NCI-H187 treated with DMSO at 0.1 percent for 48 hours (cell line): ENCODE measurements at regions not wholly inside any gene's neighbourhood (a gene's known extent, or its start where the extent isn't known, plus 50 kb on each side); places are given as distances from the start of the nearest gene placed in this dataset.
"Not testable (repeated sequence)": the region's sequence is repeated elsewhere in the genome, so short reads cannot be mapped to it uniquely, and the experiment has no call there.

Source experiments
- DNase-seq: peaks from one replicate; lab custom pipeline; 2025; lab: John Stamatoyannopoulos, UW

- DNase-seq = no peak
Observed at GRCh38 chr20:4468114-4468513, 218.1 kb upstream of the PRNP start.

DNA sequence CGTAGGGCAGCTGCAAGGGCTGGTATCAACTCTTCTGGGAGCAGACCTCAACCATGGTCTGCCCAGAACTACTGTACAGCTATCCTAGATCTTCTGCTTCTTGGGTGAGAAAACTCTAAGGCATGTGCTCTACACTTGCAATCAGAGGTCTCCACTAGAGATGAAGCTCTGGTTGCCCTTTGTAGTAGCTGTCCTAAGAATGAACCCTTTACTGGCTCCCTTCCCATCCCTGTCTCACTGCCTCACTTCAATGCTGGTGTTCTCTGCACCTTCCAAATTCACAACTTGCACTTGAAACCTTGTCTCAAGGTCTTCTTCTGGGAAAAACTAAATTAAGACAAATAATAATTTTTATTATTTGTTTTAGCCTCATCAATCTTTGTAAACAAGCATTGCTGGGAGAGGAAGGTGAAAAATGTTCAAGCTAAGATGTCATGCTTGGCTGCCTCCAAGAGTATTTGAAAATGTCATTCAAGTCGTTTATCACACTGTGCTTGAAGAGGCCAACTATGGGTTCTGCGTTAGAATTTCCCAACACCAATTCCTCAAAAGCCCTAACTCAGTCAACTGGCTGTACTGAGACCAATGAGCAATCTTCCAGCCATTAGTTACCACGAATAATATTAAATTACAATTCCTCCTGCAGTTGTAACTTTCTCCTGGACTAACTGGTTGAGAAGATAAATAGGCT is 216.9 kb upstream of the ADRA1D start:
- peak; percentile 96 for DNase-seq

- DNase-seq = no peak
Observed at GRCh38 chr20:4465212-4465611, 216.1 kb upstream of the ADRA1D start.

GRCh38 chr20:4462801-4463200 is 213.7 kb upstream of the ADRA1D start:
- not testable (repeated sequence) for DNase-seq

DNA sequence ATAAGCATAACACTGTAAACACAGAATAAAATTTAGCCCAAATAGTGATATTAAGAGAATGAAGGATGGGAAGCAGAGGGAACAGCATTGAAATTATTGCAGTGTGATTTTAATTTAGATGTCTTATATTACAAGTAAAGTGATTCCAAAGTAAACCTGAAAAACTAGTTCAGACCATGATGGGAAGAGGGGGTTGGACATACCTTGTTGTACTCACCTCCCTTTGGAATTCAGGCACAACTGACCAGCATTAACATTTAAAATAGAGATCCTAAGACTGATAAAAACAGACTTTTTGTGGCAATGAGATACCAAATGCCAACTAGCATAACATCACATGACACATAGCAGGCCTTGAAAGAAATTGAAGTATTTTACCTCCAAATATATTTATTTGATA is 210.0 kb upstream of the ADRA1D start:
- no peak for DNase-seq

DNA sequence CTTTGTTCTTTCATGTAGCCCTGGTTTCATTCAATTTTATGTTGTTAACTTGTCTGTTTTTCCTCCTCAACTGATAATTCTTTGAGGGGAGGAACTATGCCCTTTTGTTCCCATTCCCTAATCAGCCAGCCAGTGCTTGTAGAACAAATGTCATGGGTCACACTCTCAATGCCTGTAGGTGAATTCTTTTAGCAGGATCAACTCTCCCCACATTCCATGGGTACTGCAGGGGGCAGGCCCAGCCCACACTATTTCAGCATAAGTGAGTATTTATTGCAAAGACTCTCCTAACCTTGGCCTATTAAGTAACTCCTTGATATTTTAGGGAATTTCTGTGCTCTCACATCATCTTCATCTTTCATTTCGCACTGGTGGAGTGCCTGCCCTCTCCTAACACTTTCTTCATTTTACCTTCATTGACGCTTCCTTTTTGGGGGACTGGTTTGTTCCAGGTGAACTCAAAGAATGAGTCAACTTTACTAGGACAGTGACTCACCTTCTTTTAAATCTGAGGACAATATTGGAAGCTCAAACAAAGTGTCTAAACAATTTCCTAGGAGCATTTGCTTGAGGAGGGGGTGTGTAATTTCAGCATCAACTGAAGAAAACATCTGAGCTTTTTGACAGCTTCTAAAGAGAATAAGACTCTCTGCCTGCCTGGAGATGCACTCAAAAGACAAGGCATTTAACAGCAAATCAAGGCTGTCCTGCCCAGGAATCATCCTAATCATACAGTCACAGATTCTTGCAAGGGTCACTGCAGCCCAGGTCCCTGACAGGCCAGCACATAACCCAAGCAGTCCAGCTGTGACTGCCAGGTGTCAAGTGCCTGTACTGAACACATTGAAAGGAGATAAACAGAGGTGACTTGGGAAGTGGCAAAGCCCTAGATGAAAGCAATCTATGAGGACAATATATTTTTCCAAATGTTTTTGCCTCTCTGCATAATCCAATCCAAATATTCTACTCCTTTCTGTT is 208.8 kb upstream of the ADRA1D start:
- no peak for DNase-seq

- no peak for DNase-seq
Observed at GRCh38 chr20:4455996-4456395, 206.9 kb upstream of the ADRA1D start.

DNA sequence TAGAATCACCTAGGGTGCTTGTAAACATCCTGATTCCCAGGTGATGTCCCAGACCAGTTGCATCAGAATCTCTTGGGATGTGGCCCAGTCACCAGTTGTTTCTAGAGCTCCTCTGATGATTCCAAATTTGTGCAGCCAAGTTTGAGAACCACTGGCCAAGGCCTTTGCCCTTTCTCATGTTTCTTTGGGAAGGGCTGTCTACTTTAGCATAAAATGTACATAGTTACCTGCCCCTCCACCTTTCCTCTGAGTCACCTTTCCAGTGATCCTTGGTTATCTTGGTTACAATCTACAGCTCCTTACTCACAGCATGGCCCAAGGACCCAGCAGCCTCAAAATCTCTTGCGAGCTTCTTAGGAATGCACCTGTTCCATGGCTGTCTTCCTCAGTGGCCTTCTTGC is 206.2 kb upstream of the ADRA1D start:
- DNase-seq = no peak

GRCh38 chr20:4454111-4454510 is 205.0 kb upstream of the ADRA1D start:
- no peak for DNase-seq

DNA sequence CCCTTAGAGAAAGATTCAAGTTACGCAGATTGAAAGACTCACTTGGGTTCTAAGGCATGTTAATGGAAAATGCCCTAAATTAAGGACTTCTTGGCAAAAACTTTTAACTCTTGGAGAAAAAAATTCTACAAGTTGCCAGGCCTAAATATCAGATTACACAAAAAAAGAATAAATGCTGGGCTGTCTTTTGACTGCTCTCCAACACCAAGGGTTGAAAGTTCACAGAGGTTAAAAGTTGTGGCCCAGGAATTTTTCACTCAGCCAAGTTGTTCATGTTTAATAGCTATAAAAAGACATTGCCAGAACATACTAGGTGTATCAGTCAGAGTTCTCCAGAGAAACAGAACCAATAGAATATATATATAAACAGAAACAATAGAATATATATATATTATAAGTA is 204.3 kb upstream of the ADRA1D start:
- DNase-seq = no peak

- DNase-seq = no peak
Observed at GRCh38 chr20:4451487-4452081, 202.5 kb upstream of the ADRA1D start.

- DNase-seq = no peak
Observed at GRCh38 chr20:4449957-4450715, 201.0 kb upstream of the ADRA1D start.

DNA sequence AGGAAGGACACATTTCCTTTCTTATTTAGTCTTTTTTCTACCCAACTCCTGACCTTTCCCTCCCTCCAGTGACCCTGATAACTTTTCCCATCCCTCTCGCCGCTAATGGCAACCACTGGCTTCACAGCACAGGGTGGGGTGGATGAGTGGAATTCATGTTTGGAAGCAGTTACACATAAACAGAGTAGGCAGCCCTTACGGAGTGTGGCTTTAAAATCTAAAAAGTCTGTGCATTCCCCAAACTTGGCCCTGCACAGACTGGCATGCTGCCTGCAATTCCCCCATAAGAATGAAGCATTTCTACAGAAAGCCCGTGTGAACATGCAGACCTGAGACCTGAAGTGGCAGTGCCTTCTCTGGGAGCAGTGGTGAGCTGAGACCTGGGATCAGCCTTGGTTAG is 196.7 kb upstream of the ADRA1D start:
- DNase-seq = no peak

DNA sequence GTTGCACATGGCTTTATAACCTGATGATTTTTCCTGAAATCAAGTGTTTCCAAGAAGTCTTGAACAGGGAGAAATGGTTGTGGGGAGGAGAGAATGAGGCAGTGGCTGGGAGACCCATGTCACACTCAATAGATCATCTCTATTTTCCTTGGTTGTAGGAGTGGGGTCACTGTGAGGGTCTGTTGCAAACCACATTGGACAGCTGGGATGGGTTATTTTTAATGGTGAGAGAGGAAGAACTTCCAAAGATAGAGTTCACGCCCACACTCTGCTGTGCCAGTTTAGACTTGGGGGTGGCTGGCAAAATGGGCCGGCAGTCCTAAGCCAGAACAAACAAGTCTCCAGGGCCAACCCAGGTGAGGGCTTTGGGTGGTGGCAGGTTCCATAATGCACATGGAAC is 196.2 kb upstream of the ADRA1D start:
- no peak for DNase-seq

GRCh38 chr20:4444404-4444803 is 195.3 kb upstream of the ADRA1D start:
- DNase-seq = no peak

DNA sequence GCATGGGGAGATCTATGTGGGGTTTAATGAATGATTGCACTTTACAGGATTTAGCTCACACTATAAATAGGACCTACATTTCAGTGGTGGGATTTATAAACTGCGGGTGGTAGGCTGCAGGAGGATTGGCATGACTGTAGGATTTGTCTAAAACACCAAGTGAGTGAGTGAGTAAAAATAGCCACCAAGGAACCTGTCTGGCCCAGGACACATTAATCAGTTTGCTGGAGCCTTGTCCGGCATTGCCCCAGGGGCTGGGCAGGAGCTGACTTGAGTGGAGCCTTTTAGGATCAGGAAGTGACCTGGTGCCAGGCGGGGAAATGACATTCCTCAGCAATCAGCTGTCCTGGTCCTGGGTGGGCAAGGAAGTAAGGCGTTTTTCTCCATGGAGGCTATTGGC is 193.9 kb upstream of the ADRA1D start:
- DNase-seq = no peak

DNA sequence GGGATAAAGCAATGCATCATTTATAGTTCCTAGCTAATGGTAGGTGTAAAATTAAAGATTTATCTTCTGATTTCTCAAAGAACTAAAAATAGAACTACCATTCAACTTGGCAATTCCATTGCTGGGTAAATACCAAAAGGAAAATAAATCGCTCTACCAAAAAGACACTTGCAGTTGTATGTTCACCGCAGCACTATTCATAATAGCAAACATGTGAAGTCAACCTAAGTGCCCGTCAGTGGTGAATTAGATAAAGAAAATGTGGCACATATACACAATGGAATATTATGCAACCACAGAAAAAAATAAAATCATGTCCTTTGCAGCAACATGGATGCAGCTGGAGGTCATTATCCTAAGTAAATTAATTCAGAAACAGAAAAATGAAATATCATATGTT is 192.8 kb upstream of the ADRA1D start:
- no peak for DNase-seq

DNA sequence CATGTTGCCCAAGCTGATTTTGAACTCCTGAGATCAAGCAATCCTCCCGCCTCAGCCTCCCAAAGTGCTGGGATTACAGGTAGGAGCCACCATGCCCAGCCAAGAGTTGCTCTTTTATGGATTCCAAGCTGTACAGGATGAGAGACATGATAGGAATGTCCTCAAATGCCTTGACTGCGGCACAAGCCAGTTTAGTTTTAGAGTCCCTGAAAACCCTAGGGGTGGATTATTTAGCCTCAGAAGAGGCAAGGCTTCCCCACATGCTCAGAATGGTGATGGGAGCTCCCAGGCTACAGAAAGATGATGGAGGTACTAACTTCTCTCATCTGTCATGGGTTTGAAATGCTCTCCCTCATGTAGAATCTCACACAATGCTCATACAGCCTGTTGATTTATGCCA is 192.1 kb upstream of the ADRA1D start:
- DNase-seq = no peak

DNA sequence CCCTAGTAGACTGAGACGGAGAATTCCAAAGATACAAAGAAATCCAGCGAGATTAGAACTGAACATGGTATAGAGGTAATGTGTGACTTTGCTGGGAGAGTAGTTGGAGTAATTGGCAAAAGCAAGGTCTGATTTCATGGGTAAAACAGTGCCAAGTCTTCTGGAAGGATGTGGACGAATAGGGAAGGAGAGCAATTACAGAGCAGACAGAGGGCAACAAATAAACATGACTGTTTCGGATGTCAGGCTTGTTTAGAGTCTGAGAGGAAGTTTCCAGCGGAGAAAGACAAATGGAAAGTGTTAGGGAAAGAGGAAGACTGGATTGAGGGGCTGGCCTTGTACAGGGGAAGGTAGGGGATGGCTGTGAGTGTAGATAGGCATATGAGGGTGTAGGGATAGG is 190.4 kb upstream of the ADRA1D start:
- DNase-seq = no peak

GRCh38 chr20:4437131-4437530 is 188.0 kb upstream of the ADRA1D start:
- DNase-seq = no peak

- no peak for DNase-seq
Observed at GRCh38 chr20:4435671-4436455, 186.8 kb upstream of the ADRA1D start.
